LNCAP (cell line): ENCODE measurements at regions not wholly inside any gene's neighbourhood (a gene's known extent, or its start where the extent isn't known, plus 50 kb on each side); places are given as distances from the start of the nearest gene placed in this dataset.

Experiments used
- TF ChIP-seq, protein P1 (sequence below): fragments of 450-650 bp; IDR thresholded peaks from 2 replicates; pipeline ENCODE4 v1.5.1; 2017; ENCODE audit warnings: mild to moderate bottlenecking

DNA sequence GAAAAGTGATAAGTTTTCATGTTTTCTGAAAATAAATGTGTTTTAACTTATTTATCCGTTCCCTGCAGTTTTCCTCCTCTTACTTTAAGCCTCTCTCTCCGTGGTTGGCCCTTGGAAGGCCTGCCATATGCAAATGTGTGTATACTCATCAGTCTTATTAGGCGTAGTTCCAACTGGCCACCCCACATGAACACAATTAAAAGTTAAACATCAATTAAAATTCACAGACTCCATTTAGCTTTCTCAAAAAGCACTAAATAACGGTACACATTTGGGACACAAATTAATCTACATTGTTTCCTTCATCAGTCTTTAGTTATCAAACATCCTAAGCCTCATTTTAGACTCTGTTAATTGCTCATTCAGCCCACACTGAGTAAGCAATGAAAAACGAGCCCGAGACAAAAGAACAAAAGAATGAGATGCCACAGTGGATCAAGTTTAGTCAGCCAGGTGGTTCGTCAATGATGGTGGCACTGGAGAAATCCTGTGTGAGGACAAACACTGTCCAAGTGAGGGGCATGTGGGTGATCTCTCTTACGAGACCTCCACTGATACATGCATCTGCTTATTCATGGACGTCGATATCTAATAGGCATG, 76.0 kb upstream of the TMCC3 start:
- TF ChIP-seq, protein P1, sequence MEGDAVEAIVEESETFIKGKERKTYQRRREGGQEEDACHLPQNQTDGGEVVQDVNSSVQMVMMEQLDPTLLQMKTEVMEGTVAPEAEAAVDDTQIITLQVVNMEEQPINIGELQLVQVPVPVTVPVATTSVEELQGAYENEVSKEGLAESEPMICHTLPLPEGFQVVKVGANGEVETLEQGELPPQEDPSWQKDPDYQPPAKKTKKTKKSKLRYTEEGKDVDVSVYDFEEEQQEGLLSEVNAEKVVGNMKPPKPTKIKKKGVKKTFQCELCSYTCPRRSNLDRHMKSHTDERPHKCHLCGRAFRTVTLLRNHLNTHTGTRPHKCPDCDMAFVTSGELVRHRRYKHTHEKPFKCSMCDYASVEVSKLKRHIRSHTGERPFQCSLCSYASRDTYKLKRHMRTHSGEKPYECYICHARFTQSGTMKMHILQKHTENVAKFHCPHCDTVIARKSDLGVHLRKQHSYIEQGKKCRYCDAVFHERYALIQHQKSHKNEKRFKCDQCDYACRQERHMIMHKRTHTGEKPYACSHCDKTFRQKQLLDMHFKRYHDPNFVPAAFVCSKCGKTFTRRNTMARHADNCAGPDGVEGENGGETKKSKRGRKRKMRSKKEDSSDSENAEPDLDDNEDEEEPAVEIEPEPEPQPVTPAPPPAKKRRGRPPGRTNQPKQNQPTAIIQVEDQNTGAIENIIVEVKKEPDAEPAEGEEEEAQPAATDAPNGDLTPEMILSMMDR: no peak

DNA sequence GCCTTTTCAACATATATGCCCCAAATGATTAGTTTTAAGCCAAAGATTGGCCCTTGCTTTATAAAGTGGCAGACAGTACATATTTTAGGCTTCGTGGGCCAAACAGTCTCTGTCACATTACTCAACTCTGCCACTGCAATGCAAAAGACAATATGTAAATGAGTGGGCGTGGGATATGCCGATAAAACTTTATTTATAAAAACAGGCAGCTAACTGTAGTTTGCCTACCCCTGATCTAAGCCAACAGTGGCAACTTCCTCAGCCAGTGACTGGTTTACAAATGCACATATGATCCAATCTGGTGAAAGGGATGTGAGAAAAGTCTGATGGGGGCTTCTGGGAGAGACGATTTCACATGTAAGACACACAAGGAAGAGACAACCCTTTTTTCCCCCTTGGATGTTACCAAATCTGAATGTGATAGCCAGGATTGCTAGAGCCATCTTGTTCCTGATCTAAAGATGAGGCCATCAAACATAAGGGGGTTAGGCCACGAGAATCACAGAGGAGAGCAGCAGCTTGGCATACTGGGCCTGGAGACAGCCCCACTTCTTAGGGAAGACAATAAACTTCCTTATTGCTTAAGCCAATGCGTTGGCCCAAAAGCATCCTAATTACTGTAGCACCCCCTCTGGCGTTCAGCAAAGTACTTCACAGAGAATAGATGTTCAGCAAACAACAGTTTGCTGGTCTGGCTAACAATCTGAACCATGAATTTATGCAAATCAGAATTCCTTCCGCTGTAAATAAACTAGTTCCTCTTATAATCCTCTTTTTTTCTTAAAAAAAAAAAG, 75.2 kb upstream of the TMCC3 start:
- TF ChIP-seq, protein P1: peak; percentile 68

DNA sequence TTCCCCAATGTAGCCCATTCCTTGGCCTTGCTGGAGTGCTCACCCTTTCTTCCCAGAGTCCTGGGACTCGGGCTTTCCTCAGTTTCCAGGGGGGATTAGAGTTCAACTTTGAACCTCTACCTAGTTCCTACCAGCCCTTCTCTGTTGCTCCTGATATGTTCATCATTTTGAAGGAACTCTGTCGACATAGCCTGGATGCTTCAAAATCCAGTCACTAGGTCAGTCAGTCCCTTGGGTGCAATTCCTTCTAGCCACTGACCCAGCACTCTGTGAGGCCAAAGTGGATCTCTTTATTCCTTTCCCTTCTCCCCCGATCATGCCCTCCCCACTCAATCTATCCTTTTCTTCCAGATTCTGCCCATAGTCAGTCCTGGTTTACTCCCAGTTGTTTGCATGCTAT, 72.3 kb upstream of the TMCC3 start:
- TF ChIP-seq, protein P1: no peak

DNA sequence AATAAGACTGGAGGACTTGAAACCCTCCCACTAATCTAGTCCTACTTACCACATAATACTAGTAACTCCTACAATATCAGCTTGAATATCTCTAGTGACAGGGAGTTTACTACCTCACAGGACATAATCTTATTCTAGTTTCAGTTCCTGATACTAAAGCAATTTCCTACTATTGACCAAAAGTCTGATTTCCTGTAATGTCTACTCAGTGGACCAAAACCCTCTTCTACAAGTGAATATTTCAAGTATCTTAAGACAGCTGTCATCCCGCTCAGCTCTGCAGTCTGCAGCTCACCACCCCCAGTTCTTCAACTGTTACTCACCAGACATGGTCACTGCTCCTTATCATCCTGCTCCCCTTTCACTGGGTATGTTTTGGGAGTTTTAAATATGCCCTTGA, 70.8 kb upstream of the TMCC3 start:
- TF ChIP-seq, protein P1: no peak

DNA sequence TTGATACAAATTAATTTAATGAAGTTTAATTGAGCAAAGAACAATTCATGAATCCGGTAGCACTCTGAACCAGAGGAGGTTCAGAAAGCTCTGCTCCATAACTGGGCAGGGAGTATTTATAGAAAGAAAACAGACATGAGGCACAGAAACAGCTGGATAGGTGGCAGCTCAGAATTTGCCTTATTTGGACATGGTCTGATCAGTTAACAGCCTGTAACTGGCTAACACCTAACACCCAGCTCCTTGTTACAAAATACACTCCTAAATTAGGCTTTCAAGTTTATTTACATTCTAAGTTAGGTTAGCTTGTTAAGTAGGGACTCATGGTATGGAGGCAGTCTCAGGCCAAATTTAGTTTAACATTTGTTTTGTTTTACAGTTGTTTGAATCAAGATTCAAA, 67.8 kb upstream of the TMCC3 start:
- TF ChIP-seq, protein P1: no peak

DNA sequence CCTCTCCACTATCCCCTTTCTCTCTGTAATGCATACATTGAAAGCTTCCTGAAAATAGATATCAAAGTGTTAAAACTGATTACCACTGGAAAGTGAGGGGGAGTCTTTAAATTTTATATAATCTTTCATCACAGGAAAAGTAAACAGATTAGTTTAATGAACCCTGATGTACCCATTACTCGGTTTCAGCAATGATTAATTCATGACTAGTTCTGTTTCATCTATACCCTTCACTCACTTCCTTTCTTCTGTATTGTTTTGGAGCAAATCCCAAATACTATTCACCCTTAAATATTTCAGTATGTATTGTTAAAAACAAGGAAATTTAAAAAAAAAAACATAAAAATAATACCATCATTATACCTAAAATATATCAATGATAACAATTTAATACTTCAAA, 67.3 kb upstream of the TMCC3 start:
- TF ChIP-seq, protein P1: no peak

DNA sequence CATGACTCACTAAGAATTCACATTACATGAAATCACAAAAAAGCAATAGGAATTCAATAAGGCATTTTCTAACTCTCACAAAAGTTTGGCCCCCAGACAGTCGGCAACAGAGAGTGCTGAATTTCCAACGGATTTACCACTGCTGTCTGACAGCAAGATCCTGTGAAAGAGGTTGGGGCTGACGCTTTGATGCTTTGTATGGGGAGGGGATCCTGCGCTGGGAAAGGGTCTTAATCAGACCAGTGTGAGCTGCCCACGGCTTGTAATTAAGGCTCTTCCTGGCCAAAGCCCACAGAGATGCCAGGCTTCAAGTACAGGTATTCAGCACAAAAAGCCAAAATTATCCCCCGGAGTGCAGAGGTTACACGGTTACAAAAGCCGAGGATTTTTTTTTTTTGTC, 66.8 kb upstream of the TMCC3 start:
- TF ChIP-seq, protein P1: no peak
